Astrocyte (in vitro differentiated cells and primary cell): ENCODE measurements at regions not wholly inside any gene's neighbourhood (a gene's known extent, or its start where the extent isn't known, plus 50 kb on each side); places are given as distances from the start of the nearest gene placed in this dataset.

Source experiments
- DNase-seq: peaks from one replicate; pipeline ENCODE4 v3.0.0-alpha.2; 2010; ENCODE audit warnings: low read depth
- FAIRE-seq: peaks from 2 replicates; lab custom pipeline; 2011; peaks lifted over from hg19 to GRCh38; lab: Jason Lieb, UNC
- H2AFZ ChIP-seq: 2 replicates; pipeline ENCODE4 v1.6.0; 2012; ENCODE audit warnings: low read depth, low read length, inconsistent platforms
- H3K27ac ChIP-seq: 2 replicates; pipeline ENCODE4 v1.5.1; 2011; ENCODE audit warnings: low read depth, low read length, inconsistent platforms
- H3K27me3 ChIP-seq: 2 replicates; pipeline ENCODE4 v1.6.0; 2011; ENCODE audit warnings: low read length, inconsistent platforms; ENCODE audit not compliant: insufficient read depth
- H3K36me3 ChIP-seq: 2 replicates; pipeline ENCODE4 v1.5.1; 2011; ENCODE audit warnings: low read length, inconsistent platforms; ENCODE audit not compliant: insufficient read depth
- H3K4me1 ChIP-seq: 2 replicates; pipeline ENCODE4 v1.5.1; 2011; ENCODE audit warnings: low read length, inconsistent platforms; ENCODE audit not compliant: insufficient read depth
- H3K4me2 ChIP-seq: 2 replicates; pipeline ENCODE4 v1.6.0; 2012; ENCODE audit warnings: low read length, inconsistent platforms
- H3K4me3 ChIP-seq: 2 replicates; pipeline ENCODE4 v1.5.1; 2011; ENCODE audit warnings: low read depth, mild to moderate bottlenecking, low read length, inconsistent platforms; ENCODE audit not compliant: insufficient read depth
- H3K79me2 ChIP-seq: 2 replicates; pipeline ENCODE4 v1.6.0; 2012; ENCODE audit warnings: mild to moderate bottlenecking, low read length, inconsistent platforms; ENCODE audit not compliant: insufficient read depth
- H3K9ac ChIP-seq: 2 replicates; pipeline ENCODE4 v1.6.0; 2012; ENCODE audit warnings: mild to moderate bottlenecking, low read length, inconsistent platforms
- H3K9me3 ChIP-seq: 2 replicates; pipeline ENCODE4 v1.5.1; 2012; ENCODE audit warnings: low read depth, mild to moderate bottlenecking, low read length, inconsistent platforms; ENCODE audit not compliant: insufficient read depth
- H4K20me1 ChIP-seq: 2 replicates; pipeline ENCODE4 v1.6.0; 2012; ENCODE audit warnings: low read length, inconsistent platforms; ENCODE audit not compliant: insufficient read depth
- H3K27ac Mint-ChIP-seq: one replicate; pipeline ENCODE4 v1.8.0; 2021; ENCODE audit warnings: mild to moderate bottlenecking, mixed read lengths; ENCODE audit not compliant: unreplicated experiment
- H3K27me3 Mint-ChIP-seq: one replicate; pipeline ENCODE4 v1.8.0; 2021; ENCODE audit warnings: low read depth, mixed read lengths; ENCODE audit not compliant: unreplicated experiment
- H3K36me3 Mint-ChIP-seq: one replicate; pipeline ENCODE4 v1.8.0; 2021; ENCODE audit warnings: low read depth, mixed read lengths; ENCODE audit not compliant: unreplicated experiment
- H3K4me1 Mint-ChIP-seq: one replicate; pipeline ENCODE4 v1.8.0; 2021; ENCODE audit warnings: low read depth, mixed read lengths; ENCODE audit not compliant: unreplicated experiment
- H3K4me3 Mint-ChIP-seq: one replicate; pipeline ENCODE4 v1.8.0; 2021; ENCODE audit warnings: mild to moderate bottlenecking, moderate library complexity, mixed read lengths; ENCODE audit not compliant: unreplicated experiment
- H3K9me3 Mint-ChIP-seq: one replicate; pipeline ENCODE4 v1.8.0; 2021; ENCODE audit warnings: mild to moderate bottlenecking, mixed read lengths; ENCODE audit not compliant: unreplicated experiment
- EZH2 ChIP-seq: IDR thresholded peaks from 2 replicates; pipeline ENCODE4 v1.6.1; 2012; ENCODE audit warnings: mild to moderate bottlenecking, low read length, inconsistent platforms; ENCODE audit not compliant: insufficient read depth
- TF ChIP-seq, protein P1 (sequence below): IDR thresholded peaks from 2 replicates; pipeline ENCODE4 v1.5.1; 2011; ENCODE audit warnings: low read depth, mild to moderate bottlenecking, inconsistent platforms, low read length, moderate library complexity; ENCODE audit not compliant: insufficient read depth

DNA sequence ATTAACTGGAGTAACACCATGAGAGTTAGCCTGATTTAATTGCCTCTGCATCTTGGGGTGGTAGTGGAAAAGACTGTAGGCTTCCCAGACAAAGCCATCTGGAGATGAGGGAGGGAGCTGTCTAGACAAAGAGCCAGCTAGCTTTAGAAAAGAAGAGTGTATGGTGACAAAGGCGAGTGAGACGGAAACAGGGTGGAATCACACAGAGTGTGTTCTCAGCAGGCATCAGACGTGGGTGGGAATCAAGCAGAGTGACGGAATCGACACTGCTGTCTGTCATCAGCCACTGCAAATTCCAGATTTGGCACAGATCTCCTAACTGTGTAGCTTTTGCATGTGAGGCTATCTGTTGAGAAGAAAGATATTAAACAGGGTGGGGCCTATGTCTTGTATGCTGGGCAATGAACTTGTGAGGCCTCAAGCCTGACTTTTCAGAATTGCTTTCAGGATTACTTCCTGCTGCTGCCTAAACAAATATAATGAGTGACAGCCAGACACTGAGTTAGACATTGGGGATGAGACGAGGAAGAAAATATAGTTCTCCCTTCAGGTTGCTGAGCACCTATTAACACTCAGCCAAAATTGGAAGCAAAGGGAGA is 236.5 kb upstream of the GRIP1 start:
- Mint-ChIP-seq H3K4me1 (peaks cover 19% of the 10 kb centered on the region), H3K36me3 (no peaks in the 10 kb centered on the region), H3K4me3 (no peak overlapping the region), H3K9me3 (no peaks in the 10 kb centered on the region), H3K27me3 (no peaks in the 10 kb centered on the region), H3K27ac (no peak overlapping the region)
- Histone ChIP-seq H4K20me1 (no peaks in the 10 kb centered on the region), H3K9me3 (no peaks in the 10 kb centered on the region), H3K4me3 (no peak overlapping the region), H3K4me1 (no peaks in the 10 kb centered on the region), H3K4me2 (no peak overlapping the region), H3K79me2 (no peaks in the 10 kb centered on the region), H2AFZ (no peak overlapping the region), H3K9ac (no peak overlapping the region), H3K36me3 (no peaks in the 10 kb centered on the region), H3K27me3 (no peaks in the 10 kb centered on the region), H3K27ac (no peak overlapping the region)
- no peak for DNase-seq
- TF ChIP-seq, protein P1, sequence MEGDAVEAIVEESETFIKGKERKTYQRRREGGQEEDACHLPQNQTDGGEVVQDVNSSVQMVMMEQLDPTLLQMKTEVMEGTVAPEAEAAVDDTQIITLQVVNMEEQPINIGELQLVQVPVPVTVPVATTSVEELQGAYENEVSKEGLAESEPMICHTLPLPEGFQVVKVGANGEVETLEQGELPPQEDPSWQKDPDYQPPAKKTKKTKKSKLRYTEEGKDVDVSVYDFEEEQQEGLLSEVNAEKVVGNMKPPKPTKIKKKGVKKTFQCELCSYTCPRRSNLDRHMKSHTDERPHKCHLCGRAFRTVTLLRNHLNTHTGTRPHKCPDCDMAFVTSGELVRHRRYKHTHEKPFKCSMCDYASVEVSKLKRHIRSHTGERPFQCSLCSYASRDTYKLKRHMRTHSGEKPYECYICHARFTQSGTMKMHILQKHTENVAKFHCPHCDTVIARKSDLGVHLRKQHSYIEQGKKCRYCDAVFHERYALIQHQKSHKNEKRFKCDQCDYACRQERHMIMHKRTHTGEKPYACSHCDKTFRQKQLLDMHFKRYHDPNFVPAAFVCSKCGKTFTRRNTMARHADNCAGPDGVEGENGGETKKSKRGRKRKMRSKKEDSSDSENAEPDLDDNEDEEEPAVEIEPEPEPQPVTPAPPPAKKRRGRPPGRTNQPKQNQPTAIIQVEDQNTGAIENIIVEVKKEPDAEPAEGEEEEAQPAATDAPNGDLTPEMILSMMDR: no peak
- no peak for TF ChIP-seq EZH2
- FAIRE-seq: no peak

DNA sequence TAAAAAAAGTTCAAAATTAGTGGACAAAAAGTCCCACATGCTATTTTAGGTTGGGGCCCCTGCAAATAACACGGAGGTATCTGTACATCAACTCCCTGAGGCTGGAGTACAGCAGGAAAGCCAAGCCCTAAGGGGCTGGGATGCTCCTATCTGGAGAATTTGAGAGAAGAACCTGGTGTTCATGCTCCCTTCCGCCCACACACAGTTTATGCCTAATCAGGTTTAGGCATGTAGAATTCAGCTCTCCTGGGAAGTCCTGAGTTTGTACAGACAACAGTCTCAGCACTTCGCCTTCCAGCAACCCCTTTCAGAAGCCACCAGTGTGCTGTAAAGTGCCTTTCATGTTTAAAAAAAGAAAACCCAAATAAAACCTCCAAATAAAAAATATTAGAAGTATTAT is 237.3 kb upstream of the GRIP1 start:
- Histone ChIP-seq H4K20me1 (no peaks in the 10 kb centered on the region), H3K27me3 (no peaks in the 10 kb centered on the region), H3K4me1 (no peaks in the 10 kb centered on the region), H3K9me3 (no peaks in the 10 kb centered on the region), H3K4me3 (no peak overlapping the region), H3K79me2 (no peaks in the 10 kb centered on the region), H3K4me2 (no peak overlapping the region), H2AFZ (no peak overlapping the region), H3K27ac (no peak overlapping the region), H3K36me3 (no peaks in the 10 kb centered on the region), H3K9ac (no peak overlapping the region)
- DNase-seq (no peak), FAIRE-seq (no peak)
- Mint-ChIP-seq H3K9me3 (no peaks in the 10 kb centered on the region), H3K4me1 (peaks cover 19% of the 10 kb centered on the region), H3K27ac (no peak overlapping the region), H3K4me3 (no peak overlapping the region), H3K27me3 (no peaks in the 10 kb centered on the region), H3K36me3 (no peaks in the 10 kb centered on the region)
- no peak for TF ChIP-seq EZH2
- TF ChIP-seq, protein P1: no peak

DNA sequence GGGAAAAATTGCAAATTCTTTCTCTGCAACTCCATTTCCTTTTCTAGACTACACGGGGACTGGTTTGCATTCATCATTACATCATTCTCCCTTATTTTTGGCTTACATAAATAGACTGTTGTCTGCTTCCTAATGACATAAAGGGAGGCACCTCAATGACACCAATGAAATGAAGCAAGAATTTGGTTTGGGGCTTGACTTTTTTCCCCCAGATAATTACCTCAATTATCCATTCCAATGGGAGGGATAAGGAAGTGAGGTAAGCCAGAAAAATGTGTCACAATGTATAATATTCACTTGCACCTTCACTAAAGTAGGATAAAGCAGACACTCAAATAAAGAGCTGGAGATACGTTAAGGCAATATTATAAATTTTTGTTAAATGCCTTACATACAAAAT is 240.6 kb upstream of the GRIP1 start:
- H3K4me1 ChIP-seq: no peaks in the 10 kb centered on the region
- Mint-ChIP-seq H3K36me3 (no peaks in the 10 kb centered on the region), H3K9me3 (no peaks in the 10 kb centered on the region), H3K4me3 (no peak overlapping the region), H3K4me1 (peaks cover 23% of the 10 kb centered on the region), H3K27ac (no peak overlapping the region), H3K27me3 (no peaks in the 10 kb centered on the region)
- no peaks in the 10 kb centered on the region for H3K79me2 ChIP-seq
- H3K9ac ChIP-seq: no peak overlapping the region
- H3K4me2 ChIP-seq: no peak overlapping the region
- FAIRE-seq: no peak
- H3K4me3 ChIP-seq: no peak overlapping the region
- no peak for DNase-seq
- no peaks in the 10 kb centered on the region for H3K9me3 ChIP-seq
- H4K20me1 ChIP-seq: no peaks in the 10 kb centered on the region
- H3K27me3 ChIP-seq: no peaks in the 10 kb centered on the region
- H3K27ac ChIP-seq: no peak overlapping the region
- H3K36me3 ChIP-seq: no peaks in the 10 kb centered on the region
- H2AFZ ChIP-seq: no peak overlapping the region
- TF ChIP-seq EZH2: no peak
- TF ChIP-seq, protein P1: no peak
